DND-41 (cell line): ENCODE measurements at regions not wholly inside any gene's neighbourhood (a gene's known extent, or its start where the extent isn't known, plus 50 kb on each side); places are given as distances from the start of the nearest gene placed in this dataset.

Source experiments
- EZH2 ChIP-seq: IDR thresholded peaks from 3 replicates; pipeline ENCODE4 v1.6.1; 2012; ENCODE audit warnings: borderline replicate concordance, low read depth, mild to moderate bottlenecking, moderate library complexity, low read length, inconsistent platforms; ENCODE audit not compliant: severe bottlenecking
- TF ChIP-seq, protein P1 (sequence below): IDR thresholded peaks from 2 replicates; pipeline ENCODE4 v1.5.1; 2012; ENCODE audit warnings: borderline replicate concordance, low read length, moderate library complexity, mild to moderate bottlenecking; ENCODE audit not compliant: poor library complexity, severe bottlenecking; ENCODE audit errors: extremely low read depth

- TF ChIP-seq, protein P1, sequence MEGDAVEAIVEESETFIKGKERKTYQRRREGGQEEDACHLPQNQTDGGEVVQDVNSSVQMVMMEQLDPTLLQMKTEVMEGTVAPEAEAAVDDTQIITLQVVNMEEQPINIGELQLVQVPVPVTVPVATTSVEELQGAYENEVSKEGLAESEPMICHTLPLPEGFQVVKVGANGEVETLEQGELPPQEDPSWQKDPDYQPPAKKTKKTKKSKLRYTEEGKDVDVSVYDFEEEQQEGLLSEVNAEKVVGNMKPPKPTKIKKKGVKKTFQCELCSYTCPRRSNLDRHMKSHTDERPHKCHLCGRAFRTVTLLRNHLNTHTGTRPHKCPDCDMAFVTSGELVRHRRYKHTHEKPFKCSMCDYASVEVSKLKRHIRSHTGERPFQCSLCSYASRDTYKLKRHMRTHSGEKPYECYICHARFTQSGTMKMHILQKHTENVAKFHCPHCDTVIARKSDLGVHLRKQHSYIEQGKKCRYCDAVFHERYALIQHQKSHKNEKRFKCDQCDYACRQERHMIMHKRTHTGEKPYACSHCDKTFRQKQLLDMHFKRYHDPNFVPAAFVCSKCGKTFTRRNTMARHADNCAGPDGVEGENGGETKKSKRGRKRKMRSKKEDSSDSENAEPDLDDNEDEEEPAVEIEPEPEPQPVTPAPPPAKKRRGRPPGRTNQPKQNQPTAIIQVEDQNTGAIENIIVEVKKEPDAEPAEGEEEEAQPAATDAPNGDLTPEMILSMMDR: no peak
- no peak for TF ChIP-seq EZH2
Observed at GRCh38 chr11:106482917-106483785, 405.7 kb downstream of the AASDHPPT start.
